HFF-Myc (cell line): ENCODE measurements at regions not wholly inside any gene's neighbourhood (a gene's known extent, or its start where the extent isn't known, plus 50 kb on each side); places are given as distances from the start of the nearest gene placed in this dataset.

ENCODE experiments used
- DNase-seq: peaks from one replicate; pipeline ENCODE4 v3.0.0-alpha.2; 2011; ENCODE audit warnings: low read depth; ENCODE audit errors: extremely low read depth
- H3K4me3 ChIP-seq: replicated peaks from 2 replicates; pipeline ENCODE4 v1.5.1; 2011; ENCODE audit warnings: low read depth, mild to moderate bottlenecking, control low read depth, low read length
- CTCF ChIP-seq: IDR thresholded peaks from 2 replicates; pipeline ENCODE4 v1.5.1; 2012; ENCODE audit warnings: mild to moderate bottlenecking, low read depth, low read length, control low read depth; ENCODE audit errors: missing control alignments

GRCh38 chr1:221510793-221511503 lies 230.9 kb downstream of the DUSP10 start:
- DNase-seq = no peak
- no peak overlapping the region for H3K4me3 ChIP-seq
- no peak for TF ChIP-seq CTCF

GRCh38 chr1:221511797-221512196 lies 230.1 kb downstream of the DUSP10 start:
- DNase-seq = no peak
- TF ChIP-seq CTCF = no peak

GRCh38 chr1:221514806-221515205 lies 227.1 kb downstream of the DUSP10 start:
- TF ChIP-seq CTCF = no peak
- no peak overlapping the region for H3K4me3 ChIP-seq
- no peak for DNase-seq

More at GRCh38 chr1:221511797-221512196, 230.1 kb downstream of the DUSP10 start:
- H3K4me3 ChIP-seq = no peak overlapping the region

- no peak for TF ChIP-seq CTCF
- H3K4me3 ChIP-seq = no peak overlapping the region
- no peak for DNase-seq
Observed at GRCh38 chr1:221515496-221515895, 226.4 kb downstream of the DUSP10 start.

GRCh38 chr1:221517961-221518360 lies 223.9 kb downstream of the DUSP10 start:
- DNase-seq = no peak
- no peak overlapping the region for H3K4me3 ChIP-seq
- TF ChIP-seq CTCF = no peak

- no peak overlapping the region for H3K4me3 ChIP-seq
- DNase-seq = no peak
- TF ChIP-seq CTCF = no peak
Observed at GRCh38 chr1:221520250-221520649, 221.6 kb downstream of the DUSP10 start.

- H3K4me3 ChIP-seq = no peak overlapping the region
- no peak for DNase-seq
- no peak for TF ChIP-seq CTCF
Observed at GRCh38 chr1:221521686-221522085, 220.2 kb downstream of the DUSP10 start.
